Psoas muscle (tissue), 7 donors: ENCODE measurements at regions not wholly inside any gene's neighbourhood (a gene's known extent, or its start where the extent isn't known, plus 50 kb on each side); places are given as distances from the start of the nearest gene placed in this dataset.

Experiments
- ATAC-seq, 4 donors: fragments of 200-7000 bp; cut with Tn5 transposase; one replicate each; pipeline ENCODE4 v1.9.1; 2020; ENCODE audit warnings: moderate library complexity in 3 of 4, mild to moderate bottlenecking in 2 of 4
- DNase-seq, 2 donors: peaks; one replicate each; pipeline ENCODE4 v3.0.0-alpha.2; 2020
- H3K27ac ChIP-seq: fragments of 200-600 bp; one replicate; pipeline ENCODE4 v1.8.0; 2022
- H3K27me3 ChIP-seq, 3 donors: fragments of 200-600 bp in 1 of 3; one replicate each; pipeline versions ENCODE4 v1.6.1 to v1.8.0; 2013 to 2022; ENCODE audit warnings: low read length in 2 of 3, mild to moderate bottlenecking in 2 of 3, moderate library complexity in 1 of 3; ENCODE audit not compliant: insufficient read depth in 3 of 3
- H3K36me3 ChIP-seq, 2 donors: fragments of 200-600 bp in 1 of 2; one replicate each; pipeline versions ENCODE4 v1.6.1 to v1.8.0; 2013 to 2022; ENCODE audit warnings: low read depth in 1 of 2, mild to moderate bottlenecking in 1 of 2, moderate library complexity in 1 of 2; ENCODE audit not compliant: insufficient read depth in 1 of 2
- H3K4me1 ChIP-seq: fragments of 200-600 bp; one replicate; pipeline ENCODE4 v1.8.0; 2022
- H3K4me3 ChIP-seq: fragments of 200-600 bp; one replicate; pipeline ENCODE4 v1.8.0; 2022; ENCODE audit warnings: mild to moderate bottlenecking
- H3K9me3 ChIP-seq: fragments of 200-600 bp; one replicate; pipeline ENCODE4 v1.8.0; 2022
- CTCF ChIP-seq: fragments of 200-600 bp; IDR thresholded peaks from one replicate; pipeline ENCODE4 v1.8.0; 2022; ENCODE audit warnings: antibody characterized with exemption
- WGBS, 3 donors: extraction: QIAGEN DNeasy Blood & Tissue Kit; methylation state at CpG; one replicate each; pipeline versions ENCODE4 v1.1.6 to v1.1.7; 2013; 5-methylcytosine and 5-hydroxymethylcytosine counted together
- intact Hi-C, 2 donors: fragments of 100-400 bp; cut with DNase I; formaldehyde crosslinking; loops; one replicate each; pipeline versions ENCODE4 v1.11.0 to v1.14.2; 2022
- donor health status: healthy with polysubstance abuse.
- donor health status: DM: no; HTN: no; CAD: no; lungs with moderate emphysema.
- donor health status: Bipolar disorder and iron deficiency.
- donor health status: healthy.
- donor health status: DM: yes; HTN: yes; CAD: no.
- donor health status: DM: no; HTN: no; CAD: no.
- donor health status: DM: yes; HTN: yes; CAD: no.

- no peak for ATAC-seq
- 89 to 92% (median 89%) methylated on average over 5 of the region's 5 CpGs for WGBS, 3 donors
- Histone ChIP-seq H3K27ac (no peak overlapping the region), H3K36me3 (no peaks in the 10 kb centered on the region), H3K9me3 (peaks cover 5% of the 10 kb centered on the region), H3K4me3 (no peak overlapping the region), H3K27me3 (no peaks in the 10 kb centered on the region), H3K4me1 (no peaks in the 10 kb centered on the region)
- intact Hi-C loops, result no loop called here
- DNase-seq, result no peak
- TF ChIP-seq CTCF, result no peak
Observed at GRCh38 chr9:8155706-8156105, 356.1 kb upstream of the DMAC1 start.

- intact Hi-C loops, result no loop called here
- H3K27ac ChIP-seq, result no peak overlapping the region
- ATAC-seq (no peak), DNase-seq (no peak)
- H3K4me1 ChIP-seq, result no peaks in the 10 kb centered on the region
- no peaks in the 10 kb centered on the region for H3K36me3 ChIP-seq
- WGBS, 3 donors, result 92 to 95% (median 93%) methylated on average over 3 of the region's 3 CpGs
- no peaks in the 10 kb centered on the region for H3K9me3 ChIP-seq
- no peak for TF ChIP-seq CTCF
- H3K4me3 ChIP-seq, result no peak overlapping the region
- no peaks in the 10 kb centered on the region for H3K27me3 ChIP-seq
Observed at GRCh38 chr9:8143677-8144076, 344.1 kb upstream of the DMAC1 start.

GRCh38 chr9:8140557-8140956, 341.0 kb upstream of the DMAC1 start:
- Histone ChIP-seq H3K4me3 (no peak overlapping the region), H3K27me3 (no peaks in the 10 kb centered on the region), H3K27ac (no peak overlapping the region), H3K9me3 (no peaks in the 10 kb centered on the region), H3K4me1 (no peaks in the 10 kb centered on the region), H3K36me3 (no peaks in the 10 kb centered on the region)
- intact Hi-C loops, result no loop called here
- WGBS, 3 donors, result 28 to 53% (median 33%) methylated on average over 2 of the region's 2 CpGs
- ATAC-seq (no peak), DNase-seq (no peak)
- TF ChIP-seq CTCF, result no peak

GRCh38 chr9:8139756-8140155, 340.2 kb upstream of the DMAC1 start:
- H3K36me3 ChIP-seq, result no peaks in the 10 kb centered on the region
- intact Hi-C loops, result loop anchor here in 1 of 2 donors (10.0 kb wide), 1 partner anchor 45 kb away; no protein-coding TSS in a partner anchor
- no peak overlapping the region for H3K27ac ChIP-seq
- no peaks in the 10 kb centered on the region for H3K27me3 ChIP-seq
- ATAC-seq (no peak), DNase-seq (no peak)
- no peak overlapping the region for H3K4me3 ChIP-seq
- H3K9me3 ChIP-seq, result no peaks in the 10 kb centered on the region
- 92 to 100% (median 99%) methylated on average over 1 of the region's 1 CpG for WGBS, 3 donors
- no peak for TF ChIP-seq CTCF
- H3K4me1 ChIP-seq, result no peaks in the 10 kb centered on the region

- Histone ChIP-seq H3K4me3 (no peak overlapping the region), H3K27me3 (no peaks in the 10 kb centered on the region), H3K27ac (no peak overlapping the region), H3K9me3 (no peaks in the 10 kb centered on the region), H3K4me1 (no peaks in the 10 kb centered on the region), H3K36me3 (no peaks in the 10 kb centered on the region)
- no peak for TF ChIP-seq CTCF
- no peak for DNase-seq
- WGBS, 3 donors, result 84 to 95% (median 87%) methylated on average over 1 of the region's 1 CpG
- ATAC-seq, result no peak
- intact Hi-C loops, result loop anchor here in 1 of 2 donors (10.0 kb wide), 1 partner anchor 48 kb away; no protein-coding TSS in a partner anchor
Observed at GRCh38 chr9:8136477-8136876, 336.9 kb upstream of the DMAC1 start.
